Kidney epithelial cell (primary cell): ENCODE measurements at regions not wholly inside any gene's neighbourhood (a gene's known extent, or its start where the extent isn't known, plus 50 kb on each side); places are given as distances from the start of the nearest gene placed in this dataset.
A peak's percentile ranks its signal among the peaks of the same experiment; 100 is the strongest.

Source experiments
- DNase-seq: peaks from one replicate; pipeline ENCODE4 v3.0.0-alpha.2; 2010; ENCODE audit warnings: low read depth
- H3K27me3 ChIP-seq: 2 replicates; pipeline ENCODE4 v1.6.0; 2011; ENCODE audit warnings: low read length; ENCODE audit not compliant: control insufficient read depth, insufficient read depth
- H3K36me3 ChIP-seq: 2 replicates; pipeline ENCODE4 v1.5.1; 2011; ENCODE audit warnings: low read length; ENCODE audit not compliant: control insufficient read depth, insufficient read depth
- H3K4me3 ChIP-seq: 2 replicates; pipeline ENCODE4 v1.5.1; 2011; ENCODE audit warnings: low read depth, mild to moderate bottlenecking, control low read depth, low read length
- CTCF ChIP-seq: IDR thresholded peaks from 2 replicates; pipeline ENCODE4 v1.5.1; 2011; ENCODE audit warnings: mild to moderate bottlenecking, moderate library complexity, low read length, control low read depth, inconsistent platforms; ENCODE audit not compliant: insufficient read depth, poor library complexity, severe bottlenecking

DNA sequence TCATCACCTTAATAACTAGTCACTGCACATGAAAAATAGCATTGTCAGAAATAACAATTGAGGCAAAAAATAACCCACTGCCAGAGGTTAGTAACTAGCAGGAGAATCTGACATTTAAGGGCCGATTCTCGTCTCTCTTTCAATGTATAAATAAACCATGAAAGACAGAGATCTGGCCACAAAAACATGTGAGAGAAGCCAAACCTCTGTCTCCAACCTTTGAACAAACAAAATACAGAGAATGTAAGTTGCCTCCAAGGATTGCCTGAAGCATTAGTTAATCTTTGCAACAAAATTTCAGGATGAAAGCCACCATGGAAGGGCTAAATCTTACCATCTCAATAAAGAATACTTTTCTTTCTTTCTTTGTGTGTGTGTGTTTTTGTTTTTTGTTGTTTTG lies 257.4 kb upstream of the TMTC1 start:
- H3K27me3 ChIP-seq, result no peaks in the 10 kb centered on the region
- no peaks in the 10 kb centered on the region for H3K36me3 ChIP-seq
- H3K4me3 ChIP-seq, result no peak overlapping the region
- TF ChIP-seq CTCF, result no peak
- DNase-seq, result no peak

- no peaks in the 10 kb centered on the region for H3K27me3 ChIP-seq
- no peak for TF ChIP-seq CTCF
- H3K4me3 ChIP-seq, result no peak overlapping the region
- no peaks in the 10 kb centered on the region for H3K36me3 ChIP-seq
- no peak for DNase-seq
Observed at GRCh38 chr12:30030693-30031374, 247.1 kb upstream of the TMTC1 start.

GRCh38 chr12:30026621-30027234 lies 243.0 kb upstream of the TMTC1 start:
- Histone ChIP-seq H3K4me3 (no peak overlapping the region), H3K36me3 (no peaks in the 10 kb centered on the region), H3K27me3 (no peaks in the 10 kb centered on the region)
- peak; percentile 53 for DNase-seq
- no peak for TF ChIP-seq CTCF

DNA sequence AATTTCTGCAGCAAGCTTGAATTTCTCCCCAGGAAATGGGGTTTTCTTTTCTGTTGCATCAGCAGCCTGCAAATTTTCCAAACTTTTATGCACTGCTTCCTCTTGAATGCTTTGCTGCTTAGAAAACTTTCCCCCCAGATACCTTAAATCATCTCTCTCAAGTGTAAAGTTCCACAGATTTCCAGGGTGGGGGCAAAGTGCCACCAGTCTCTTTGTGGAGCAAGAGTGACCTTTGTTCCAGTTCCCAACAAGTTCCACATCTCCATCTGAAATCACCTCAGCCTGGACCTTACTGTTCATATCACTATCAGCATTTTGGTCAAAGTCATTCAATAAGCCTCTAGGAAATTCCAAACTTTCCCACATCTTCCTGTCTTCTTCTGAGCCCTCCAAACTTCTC lies 241.6 kb upstream of the TMTC1 start:
- Histone ChIP-seq H3K27me3 (no peaks in the 10 kb centered on the region), H3K36me3 (no peaks in the 10 kb centered on the region), H3K4me3 (no peak overlapping the region)
- DNase-seq, result no peak
- TF ChIP-seq CTCF, result no peak

GRCh38 chr12:30023186-30023585 lies 239.4 kb upstream of the TMTC1 start:
- TF ChIP-seq CTCF, result no peak
- Histone ChIP-seq H3K36me3 (no peaks in the 10 kb centered on the region), H3K27me3 (no peaks in the 10 kb centered on the region), H3K4me3 (no peak overlapping the region)
- DNase-seq, result no peak
